ENCODE measurements at regions not wholly inside any gene's neighbourhood (a gene's known extent, or its start where the extent isn't known, plus 50 kb on each side); places are given as distances from the start of the nearest gene placed in this dataset.

GRCh38 chr10:78512205-78512550 lies 478.5 kb downstream of the RPS24 start:
- TF ChIP-seq EZH2 (IDR thresholded peaks at IDR 0.05) = no peak
- TF ChIP-seq POLR2AphosphoS5 (IDR thresholded peaks at IDR 0.05; ENCODE audit: borderline replicate concordance, low read depth, low read length) = no peak
- TF ChIP-seq FOXP2 (optimal IDR thresholded peaks at IDR 0.05; ENCODE audit: control extremely low read depth, extremely low read length, insufficient read depth) = no peak

Data from SK-N-MC (cell line).